NT2/D1 (cell line): ENCODE measurements at regions not wholly inside any gene's neighbourhood (a gene's known extent, or its start where the extent isn't known, plus 50 kb on each side); places are given as distances from the start of the nearest gene placed in this dataset.

Source experiments
- DNase-seq: peaks from one replicate; pipeline ENCODE4 v3.0.0-alpha.2; 2011; ENCODE audit warnings: low read depth, low spot score
- H3K27me3 ChIP-seq: 2 replicates; pipeline ENCODE4 v1.6.0; 2011; ENCODE audit warnings: mild to moderate bottlenecking; ENCODE audit not compliant: insufficient read length, insufficient read depth
- H3K36me3 ChIP-seq: 2 replicates; pipeline ENCODE4 v1.6.1; 2011; ENCODE audit warnings: mild to moderate bottlenecking, low read length, mixed read lengths; ENCODE audit not compliant: insufficient read depth, insufficient read length
- H3K4me1 ChIP-seq: 2 replicates; pipeline ENCODE4 v1.5.1; 2011; ENCODE audit not compliant: insufficient read depth, insufficient read length
- H3K4me3 ChIP-seq: 2 replicates; pipeline ENCODE4 v1.5.1; 2011; ENCODE audit warnings: low read depth; ENCODE audit not compliant: insufficient read length
- H3K9ac ChIP-seq: 2 replicates; pipeline ENCODE4 v1.6.0; 2011; ENCODE audit warnings: low read depth; ENCODE audit not compliant: insufficient read length
- H3K9me3 ChIP-seq: 2 replicates; pipeline ENCODE4 v1.5.1; 2011; ENCODE audit warnings: mild to moderate bottlenecking, low read length; ENCODE audit not compliant: insufficient read depth
- SUZ12 ChIP-seq: IDR thresholded peaks from 2 replicates; pipeline ENCODE4 v1.6.1; 2011; ENCODE audit not compliant: insufficient read length, insufficient read depth; ENCODE audit errors: extremely low read depth
- YY1 ChIP-seq: IDR thresholded peaks from 2 replicates; pipeline ENCODE4 v1.6.1; 2011; ENCODE audit not compliant: insufficient read length, insufficient read depth
- ZNF274 ChIP-seq: IDR thresholded peaks from 2 replicates; pipeline ENCODE4 v1.6.1; 2011; ENCODE audit warnings: mild to moderate bottlenecking, low read depth, low read length

- Histone ChIP-seq H3K36me3 (no peaks in the 10 kb centered on the region), H3K4me1 (no peaks in the 10 kb centered on the region), H3K27me3 (no peaks in the 10 kb centered on the region), H3K9me3 (no peaks in the 10 kb centered on the region), H3K4me3 (no peak overlapping the region), H3K9ac (no peak overlapping the region)
- TF ChIP-seq ZNF274 (no peak), SUZ12 (no peak), YY1 (no peak)
- DNase-seq, result no peak
Measured at GRCh38 chrX:81615979-81616378, 414.1 kb downstream of the SH3BGRL start.

GRCh38 chrX:81662381-81662780 is 460.5 kb downstream of the SH3BGRL start:
- no peaks in the 10 kb centered on the region for H3K27me3 ChIP-seq
- TF ChIP-seq ZNF274 (no peak), SUZ12 (no peak), YY1 (no peak)
- H3K36me3 ChIP-seq, result no peaks in the 10 kb centered on the region
- H3K9ac ChIP-seq, result no peak overlapping the region
- H3K9me3 ChIP-seq, result no peaks in the 10 kb centered on the region
- H3K4me3 ChIP-seq, result no peak overlapping the region
- DNase-seq, result no peak
- no peaks in the 10 kb centered on the region for H3K4me1 ChIP-seq

- Histone ChIP-seq H3K36me3 (no peaks in the 10 kb centered on the region), H3K4me1 (no peaks in the 10 kb centered on the region), H3K27me3 (no peaks in the 10 kb centered on the region), H3K4me3 (no peak overlapping the region), H3K9ac (no peak overlapping the region), H3K9me3 (no peaks in the 10 kb centered on the region)
- no peak for DNase-seq
- TF ChIP-seq YY1 (no peak), SUZ12 (no peak), ZNF274 (no peak)
Measured at GRCh38 chrX:81708487-81708886, 506.6 kb downstream of the SH3BGRL start.

- TF ChIP-seq ZNF274, result no peak
- TF ChIP-seq SUZ12, result no peak
- Histone ChIP-seq H3K27me3 (no peaks in the 10 kb centered on the region), H3K9me3 (peaks cover 12% of the 10 kb centered on the region), H3K9ac (no peak overlapping the region), H3K36me3 (no peaks in the 10 kb centered on the region), H3K4me1 (no peaks in the 10 kb centered on the region), H3K4me3 (no peak overlapping the region)
- no peak for DNase-seq
Measured at GRCh38 chrX:81728622-81729021, 526.7 kb downstream of the SH3BGRL start.

- peaks cover 12% of the 10 kb centered on the region for H3K9me3 ChIP-seq
- H3K4me3 ChIP-seq, result no peak overlapping the region
- H3K9ac ChIP-seq, result no peak overlapping the region
- no peak for TF ChIP-seq ZNF274
- no peak for TF ChIP-seq YY1
- TF ChIP-seq SUZ12, result no peak
- H3K36me3 ChIP-seq, result no peaks in the 10 kb centered on the region
- no peaks in the 10 kb centered on the region for H3K27me3 ChIP-seq
- no peaks in the 10 kb centered on the region for H3K4me1 ChIP-seq
- DNase-seq, result no peak
Measured at GRCh38 chrX:81729269-81729777, 527.4 kb downstream of the SH3BGRL start.

GRCh38 chrX:81779701-81780100 is 577.8 kb downstream of the SH3BGRL start:
- Histone ChIP-seq H3K9me3 (peaks cover 9% of the 10 kb centered on the region; the same call in 1 of the 2 replicates), H3K4me1 (no peaks in the 10 kb centered on the region), H3K27me3 (no peaks in the 10 kb centered on the region), H3K9ac (no peak overlapping the region), H3K36me3 (no peaks in the 10 kb centered on the region), H3K4me3 (no peak overlapping the region)
- TF ChIP-seq ZNF274 (no peak), YY1 (no peak), SUZ12 (no peak)
- no peak for DNase-seq

- no peaks in the 10 kb centered on the region for H3K4me1 ChIP-seq
- H3K27me3 ChIP-seq, result no peaks in the 10 kb centered on the region
- no peak overlapping the region for H3K9ac ChIP-seq
- 0 out of 2 replicates have a peak, but pooled peaks cover 7% of the 10 kb centered on the region for H3K9me3 ChIP-seq
- no peak for DNase-seq
- H3K36me3 ChIP-seq, result no peaks in the 10 kb centered on the region
- TF ChIP-seq YY1 (no peak), SUZ12 (no peak), ZNF274 (no peak)
- H3K4me3 ChIP-seq, result no peak overlapping the region
Measured at GRCh38 chrX:81791086-81791485, 589.2 kb downstream of the SH3BGRL start.
